HG03139 (cell line): ENCODE measurements at regions not wholly inside any gene's neighbourhood (a gene's known extent, or its start where the extent isn't known, plus 50 kb on each side); places are given as distances from the start of the nearest gene placed in this dataset.
"Not testable (repeated sequence)": the region's sequence is repeated elsewhere in the genome, so short reads cannot be mapped to it uniquely, and the experiment has no call there.

Experiments
- ATAC-seq: cut with Tn5 transposase; IDR thresholded peaks from one replicate; pipeline ENCODE4 v1.9.1; 2021; ENCODE audit not compliant: unreplicated experiment

- no peak for ATAC-seq
Observed at GRCh38 chr3:173342679-173343078, 54.9 kb upstream of the NLGN1 start.

- ATAC-seq, result no peak
Observed at GRCh38 chr3:173340626-173341025, 56.9 kb upstream of the NLGN1 start.

DNA sequence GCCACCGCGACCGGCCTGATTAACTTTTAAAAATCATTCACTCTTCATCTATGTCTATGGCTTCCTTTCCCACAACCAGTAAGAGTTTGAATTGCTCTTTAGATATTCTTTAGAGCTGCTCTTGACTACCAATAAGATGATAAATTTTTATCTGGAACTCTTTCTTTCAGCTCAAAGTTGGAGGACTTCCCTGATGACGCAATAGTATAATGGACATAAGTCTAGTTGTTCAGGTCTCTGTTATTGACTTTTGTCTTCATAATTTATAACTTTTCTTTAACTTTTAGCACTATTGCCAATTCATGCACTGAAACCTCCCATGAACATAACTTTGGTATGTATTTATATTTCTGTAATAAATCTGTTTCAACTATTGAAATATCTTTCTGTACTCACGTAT is 61.3 kb upstream of the NLGN1 start:
- ATAC-seq, result no peak

GRCh38 chr3:173306110-173306509 is 91.4 kb upstream of the NLGN1 start:
- no peak for ATAC-seq

GRCh38 chr3:173304182-173304800 is 93.3 kb upstream of the NLGN1 start:
- no peak for ATAC-seq

- no peak for ATAC-seq
Observed at GRCh38 chr3:173301647-173302046, 95.9 kb upstream of the NLGN1 start.

DNA sequence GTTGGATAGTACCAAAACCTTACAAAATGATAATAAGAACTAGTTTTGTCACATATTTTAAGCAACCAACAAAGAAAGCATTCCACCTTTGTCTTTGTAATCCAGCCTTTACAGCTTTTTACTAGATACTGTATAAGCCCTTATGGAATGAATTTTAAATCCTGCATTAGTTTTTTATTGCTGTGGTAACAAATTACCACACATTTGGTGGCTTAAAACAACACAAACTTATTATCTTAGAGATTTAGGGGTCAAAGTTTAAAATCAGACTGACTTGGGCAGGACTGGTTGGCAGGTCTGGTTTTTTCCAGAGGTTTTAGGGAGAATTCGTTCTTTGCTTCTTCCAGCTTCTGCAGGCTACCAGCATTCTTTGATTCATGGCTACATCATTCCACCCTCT is 108.5 kb upstream of the NLGN1 start:
- ATAC-seq, result no peak

GRCh38 chr3:173287361-173287760 is 110.2 kb upstream of the NLGN1 start:
- no peak for ATAC-seq

GRCh38 chr3:173286507-173286906 is 111.0 kb upstream of the NLGN1 start:
- ATAC-seq, result not testable (repeated sequence)

- ATAC-seq, result no peak
Observed at GRCh38 chr3:173284301-173284700, 113.2 kb upstream of the NLGN1 start.

- ATAC-seq, result peak; percentile 61
Observed at GRCh38 chr3:173275740-173276139, 121.8 kb upstream of the NLGN1 start.

DNA sequence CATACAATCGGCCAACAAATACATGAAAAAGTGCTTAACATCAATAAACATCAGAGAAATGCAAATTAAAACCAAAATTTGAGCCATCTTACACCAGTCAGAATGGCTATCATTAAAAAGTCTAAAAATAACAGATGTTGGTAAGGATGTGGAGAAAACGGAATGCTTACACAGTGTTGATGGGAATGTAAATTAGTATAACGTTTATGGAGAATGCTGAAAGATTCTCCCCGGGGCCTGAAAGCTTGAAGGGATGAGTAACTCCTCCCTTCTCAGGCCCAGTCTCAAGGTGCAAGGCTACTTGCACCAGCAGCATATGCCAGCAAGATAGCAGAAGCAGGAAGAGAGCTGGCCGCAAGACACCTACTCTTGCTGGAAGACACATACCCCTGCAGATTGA is 123.7 kb upstream of the NLGN1 start:
- no peak for ATAC-seq

DNA sequence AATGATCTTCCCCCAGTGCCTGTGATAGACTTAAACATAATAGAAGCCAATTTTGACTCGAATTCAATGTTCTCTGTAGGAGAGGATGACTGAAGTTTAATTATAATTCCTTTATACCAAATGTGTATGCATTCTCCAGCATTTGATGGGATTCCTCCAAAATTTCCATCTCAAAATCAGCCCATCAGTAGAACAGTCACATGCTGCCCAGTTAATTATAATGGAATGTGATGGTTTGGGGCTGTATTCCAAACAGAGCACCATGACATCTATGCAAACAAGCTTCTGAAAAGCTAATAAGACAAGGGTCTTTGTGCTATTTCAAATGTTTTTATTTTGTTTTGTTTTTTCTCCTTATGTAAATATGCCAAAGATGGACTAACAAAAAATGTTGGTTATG is 127.7 kb upstream of the SPATA16 start:
- ATAC-seq, result no peak

GRCh38 chr3:173267716-173268115 is 126.7 kb upstream of the SPATA16 start:
- no peak for ATAC-seq

- ATAC-seq, result no peak
Observed at GRCh38 chr3:173266441-173266840, 125.4 kb upstream of the SPATA16 start.

- no peak for ATAC-seq
Observed at GRCh38 chr3:173258697-173259096, 117.7 kb upstream of the SPATA16 start.

- ATAC-seq, result no peak
Observed at GRCh38 chr3:173257797-173258196, 116.8 kb upstream of the SPATA16 start.

DNA sequence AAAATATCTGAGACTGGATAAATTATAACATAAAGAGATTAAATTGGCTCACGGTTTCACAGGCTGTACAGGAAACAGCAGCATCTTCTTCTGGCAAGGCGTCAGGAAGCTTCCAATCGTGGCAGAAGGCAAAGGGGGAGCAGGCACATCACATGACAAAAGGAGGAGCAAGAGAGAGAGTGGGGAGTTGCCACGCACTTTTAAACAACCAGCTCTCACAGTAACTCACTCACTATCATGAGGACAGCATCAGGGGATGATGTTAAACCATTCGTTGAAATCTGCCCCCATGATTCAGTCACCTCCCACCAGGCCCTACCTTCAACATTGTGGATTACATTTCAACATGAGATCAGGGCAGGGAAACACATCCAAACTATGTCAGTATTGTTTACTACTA is 114.5 kb upstream of the SPATA16 start:
- no peak for ATAC-seq

- ATAC-seq, result no peak
Observed at GRCh38 chr3:173253471-173253870, 112.4 kb upstream of the SPATA16 start.

DNA sequence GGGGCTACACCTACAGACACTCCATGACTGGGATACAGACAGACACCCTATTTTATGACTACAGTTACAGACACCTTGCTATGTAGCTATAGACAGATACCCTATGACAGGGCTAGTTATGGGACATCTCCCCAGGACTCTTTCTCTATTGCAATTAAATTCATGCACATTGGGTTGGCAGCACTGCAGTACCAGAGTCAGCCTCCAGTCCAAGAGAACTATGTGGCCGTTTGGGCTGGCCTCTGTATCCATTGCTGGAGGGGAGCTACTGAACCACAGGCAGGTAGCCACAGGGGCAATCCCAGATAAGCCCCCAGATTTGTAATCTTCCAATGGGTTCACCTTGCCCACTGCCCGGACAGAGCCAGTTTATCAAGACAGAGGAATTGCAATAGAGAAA is 108.4 kb upstream of the SPATA16 start:
- ATAC-seq, result no peak

- no peak for ATAC-seq
Observed at GRCh38 chr3:173241727-173242126, 100.7 kb upstream of the SPATA16 start.

GRCh38 chr3:173238091-173238490 is 97.1 kb upstream of the SPATA16 start:
- ATAC-seq, result no peak

GRCh38 chr3:173225351-173225750 is 84.3 kb upstream of the SPATA16 start:
- no peak for ATAC-seq

DNA sequence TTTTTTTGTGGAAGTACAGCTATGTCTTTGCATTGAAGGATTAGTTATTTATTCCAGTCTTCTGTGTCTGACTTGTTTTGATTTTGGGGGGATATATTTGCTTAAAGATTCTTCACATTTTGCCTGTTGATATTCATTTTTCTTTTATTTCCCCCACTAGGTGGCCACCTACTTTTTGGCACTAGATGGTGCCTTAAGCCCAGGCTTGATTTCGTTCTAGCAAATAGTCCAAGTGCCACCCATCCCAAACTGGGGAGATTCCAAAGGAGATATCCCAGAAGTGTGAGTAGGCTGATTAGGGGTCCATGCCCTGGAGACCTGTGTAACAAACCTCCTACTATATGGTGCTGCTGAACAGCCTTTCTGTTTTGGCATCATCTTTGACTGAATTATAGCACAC is 80.0 kb upstream of the SPATA16 start:
- ATAC-seq, result no peak
